Hematopoietic multipotent progenitor cell treated with erythropoietin and hydrocortisone succinate and interleukin-3 and kit ligand, for 17 days (in vitro differentiated cells): ENCODE measurements at regions not wholly inside any gene's neighbourhood (a gene's known extent, or its start where the extent isn't known, plus 50 kb on each side); places are given as distances from the start of the nearest gene placed in this dataset.

Experiments
- DNase-seq: peaks from one replicate; pipeline ENCODE4 v3.0.0-alpha.2; 2015; ENCODE audit warnings: low spot score

DNA sequence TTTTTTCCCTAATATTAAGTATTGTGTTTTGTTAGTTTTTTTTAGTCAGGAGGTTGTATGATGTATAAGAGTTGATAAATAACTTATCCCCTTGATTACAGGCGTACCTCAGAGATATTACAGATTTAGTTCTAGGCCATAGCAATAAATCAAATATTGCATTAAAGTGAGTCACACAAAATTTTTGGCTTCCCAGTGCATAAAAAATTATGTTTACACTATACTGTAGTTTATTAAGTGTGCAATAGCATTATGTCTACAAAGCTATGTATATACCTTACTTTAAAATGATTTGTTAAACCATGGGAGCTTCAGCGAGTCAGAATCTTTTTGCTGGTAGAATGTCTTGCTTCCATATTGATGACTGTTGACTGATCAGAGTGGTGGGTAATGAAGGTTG, 1180.6 kb upstream of the CDH18 start:
- DNase-seq = no peak

GRCh38 chr5:21165344-21165743, 1177.3 kb upstream of the CDH18 start:
- DNase-seq = no peak

GRCh38 chr5:21164425-21164824, 1176.4 kb upstream of the CDH18 start:
- DNase-seq = no peak

DNA sequence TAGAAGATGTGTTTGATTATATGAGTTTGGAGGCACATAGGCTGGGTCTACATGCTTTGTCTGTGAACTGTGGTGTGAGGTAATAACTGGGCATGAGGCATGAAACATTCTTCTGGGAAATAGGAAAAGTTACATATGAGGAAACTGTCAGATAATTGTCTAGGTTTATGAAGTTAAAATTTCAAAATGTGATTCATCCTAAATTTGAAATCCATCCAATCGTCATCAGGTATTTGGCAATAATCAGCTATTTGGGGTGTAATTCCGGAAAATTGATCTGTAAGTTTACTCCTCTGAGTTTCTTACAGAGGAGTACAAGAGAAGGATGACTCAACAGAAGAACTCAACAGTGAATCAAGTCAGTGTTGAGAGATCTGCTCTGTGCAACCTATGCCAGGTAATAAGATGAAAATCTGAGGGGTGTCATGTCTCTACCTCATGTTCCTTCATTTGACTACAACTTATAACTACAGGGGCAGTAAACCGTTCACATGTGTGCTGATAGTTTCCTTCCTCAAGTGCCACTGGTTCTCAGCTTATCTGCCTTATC, 1171.6 kb upstream of the CDH18 start:
- no peak for DNase-seq

DNA sequence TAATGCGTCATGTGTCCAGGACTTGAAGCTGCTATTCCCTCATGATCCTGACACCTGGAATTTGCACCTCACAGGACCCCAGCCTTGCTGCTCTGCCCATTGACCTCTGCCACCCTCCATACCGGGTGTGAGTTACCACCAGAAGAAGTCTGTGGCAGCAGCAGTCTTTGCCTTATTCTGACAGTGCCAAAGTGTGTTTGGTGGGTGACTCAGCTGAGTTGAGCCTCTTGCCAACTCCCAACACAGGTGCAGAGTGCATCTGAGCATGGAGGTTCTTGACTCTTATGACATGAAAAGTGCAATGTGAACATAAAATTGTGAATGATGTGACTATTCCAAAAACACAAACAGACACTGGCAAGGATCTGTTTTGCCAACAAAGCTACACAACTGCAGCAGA, 1166.5 kb upstream of the CDH18 start:
- no peak for DNase-seq

DNA sequence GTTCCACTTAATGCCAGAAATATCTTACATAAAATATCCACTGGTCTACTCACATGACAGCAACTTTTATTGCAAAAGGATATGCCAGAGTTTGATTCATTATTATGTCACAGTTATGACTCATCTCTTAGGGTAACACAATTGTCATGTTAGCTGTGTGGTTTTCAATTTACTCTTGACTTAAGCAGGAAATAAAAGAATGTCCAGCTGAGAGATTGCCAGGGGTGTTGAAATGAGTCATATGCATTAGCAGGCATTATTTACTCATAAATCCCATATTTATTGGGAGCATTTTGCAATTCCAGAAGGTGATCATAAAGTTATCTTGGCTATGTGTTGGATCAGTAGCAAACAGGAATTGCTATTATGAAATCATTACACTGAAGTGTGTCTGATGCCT, 1164.6 kb upstream of the CDH18 start:
- no peak for DNase-seq

GRCh38 chr5:21145376-21145775, 1157.4 kb upstream of the CDH18 start:
- no peak for DNase-seq

GRCh38 chr5:21143686-21144085, 1155.7 kb upstream of the CDH18 start:
- no peak for DNase-seq

DNA sequence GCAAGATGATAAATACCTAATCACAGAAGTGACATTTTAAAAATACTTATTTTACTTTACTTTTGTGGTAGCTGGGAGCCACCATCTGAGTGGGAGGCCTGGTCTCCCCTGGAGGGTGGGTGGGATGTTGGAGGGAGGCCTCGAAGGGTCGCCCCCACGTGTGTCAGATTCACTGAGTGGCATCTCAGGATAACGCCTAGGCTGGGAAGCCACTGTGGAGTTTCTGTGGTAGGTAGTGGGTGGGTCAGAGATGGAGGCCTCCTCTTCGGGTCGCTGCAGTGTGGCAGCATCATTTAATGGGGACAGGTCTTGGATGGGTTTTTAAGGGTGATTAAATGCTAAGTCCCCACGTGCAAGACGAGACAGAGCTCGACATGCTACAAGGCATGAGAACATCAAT, 1154.8 kb upstream of the CDH18 start:
- DNase-seq = no peak

GRCh38 chr5:21140987-21141386, 1153.0 kb upstream of the CDH18 start:
- DNase-seq = no peak

GRCh38 chr5:21126236-21126635, 1138.2 kb upstream of the CDH18 start:
- DNase-seq = no peak

DNA sequence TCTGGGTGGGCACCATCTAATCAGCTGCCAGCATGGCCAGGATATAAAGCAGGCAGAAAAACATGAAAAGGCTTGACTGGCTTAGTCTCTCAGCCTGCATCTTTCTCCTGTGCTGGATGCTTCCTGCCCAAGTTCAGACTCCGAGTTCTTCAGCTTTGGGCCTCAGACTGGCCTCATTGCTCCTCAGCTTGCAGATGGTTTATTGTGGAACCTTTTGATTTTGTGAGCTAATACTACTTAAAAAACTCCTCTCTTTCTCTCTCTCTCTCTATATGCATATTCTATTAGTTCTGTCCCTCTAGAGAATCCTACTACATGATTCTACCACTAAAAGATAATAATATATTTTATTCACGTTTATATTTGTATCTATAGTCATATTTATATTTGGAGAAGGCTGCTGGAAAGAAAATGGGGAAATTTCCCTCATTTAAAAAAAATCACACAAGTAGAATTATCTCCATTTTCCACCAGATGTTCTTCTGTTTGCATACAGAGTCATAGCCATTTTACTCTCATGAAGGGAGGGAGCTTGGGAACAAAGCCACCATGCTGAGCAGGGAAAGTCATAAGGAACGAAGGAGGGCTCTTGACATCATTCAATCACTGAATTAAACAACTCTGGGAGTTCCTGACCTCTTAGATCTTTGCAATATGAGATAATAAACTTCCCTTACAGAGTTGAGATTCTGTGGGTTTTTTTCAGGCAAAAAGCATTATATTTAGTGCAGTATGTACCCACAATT, 1137.4 kb upstream of the CDH18 start:
- DNase-seq = no peak

GRCh38 chr5:21121213-21121612, 1133.2 kb upstream of the CDH18 start:
- DNase-seq = no peak

GRCh38 chr5:21097661-21098060, 1109.7 kb upstream of the CDH18 start:
- no peak for DNase-seq

- no peak for DNase-seq
Observed at GRCh38 chr5:21094619-21095018, 1106.6 kb upstream of the CDH18 start.

DNA sequence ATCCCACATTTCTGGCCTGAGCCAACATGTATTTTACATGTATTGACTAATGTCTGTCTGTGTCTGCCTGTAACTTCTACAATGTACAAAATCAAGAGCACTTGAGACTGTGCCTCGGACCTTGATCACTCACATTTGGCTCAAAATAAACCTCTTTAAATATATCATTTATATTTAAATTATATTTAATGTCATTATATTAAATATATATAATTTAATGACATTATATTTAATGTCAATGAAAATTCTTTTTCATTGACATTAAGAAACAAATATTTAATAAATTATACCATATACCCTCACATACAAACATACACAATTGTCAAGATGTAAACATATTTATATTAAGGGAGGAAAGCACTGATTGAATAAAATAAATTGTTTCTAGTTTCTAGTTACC, 1099.8 kb upstream of the CDH18 start:
- no peak for DNase-seq

DNA sequence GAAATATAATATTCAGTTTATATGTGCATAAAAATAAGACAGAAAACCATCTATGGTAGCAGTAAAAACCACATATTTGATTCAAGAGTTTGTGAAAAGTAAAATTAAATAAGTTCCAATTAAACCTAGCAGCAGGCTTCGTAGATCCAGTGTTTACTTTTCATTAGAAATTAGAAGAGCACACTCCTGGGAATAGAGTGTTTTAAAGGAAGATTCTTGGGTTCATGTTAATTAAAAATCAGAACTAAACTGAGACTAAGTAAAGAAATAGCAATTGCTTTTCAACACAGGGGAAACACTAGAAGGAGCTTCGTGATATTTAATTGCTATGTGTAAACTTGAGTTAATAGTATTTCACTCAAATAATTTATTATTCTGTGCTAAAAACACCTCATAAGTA, 1097.8 kb upstream of the CDH18 start:
- no peak for DNase-seq

GRCh38 chr5:21071986-21072385, 1084.0 kb upstream of the CDH18 start:
- DNase-seq = no peak

DNA sequence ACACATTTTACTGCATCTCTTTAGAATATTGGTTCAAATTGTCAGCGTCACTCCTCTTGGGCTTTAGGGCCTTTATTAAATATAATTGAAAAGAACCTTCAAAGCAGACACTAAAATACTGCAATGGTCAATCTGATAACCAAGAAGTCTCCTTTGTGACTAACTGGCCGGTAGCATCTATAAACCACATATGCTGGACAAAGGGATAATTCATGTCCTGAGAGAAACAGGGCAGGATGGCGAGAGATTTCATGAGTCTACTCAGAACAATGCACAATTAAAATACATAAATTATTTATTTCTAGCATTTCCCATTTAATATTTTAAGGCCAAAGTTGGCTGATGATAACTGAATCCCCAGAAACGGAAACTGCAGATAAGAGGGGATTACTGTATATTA, 1083.4 kb upstream of the CDH18 start:
- no peak for DNase-seq

DNA sequence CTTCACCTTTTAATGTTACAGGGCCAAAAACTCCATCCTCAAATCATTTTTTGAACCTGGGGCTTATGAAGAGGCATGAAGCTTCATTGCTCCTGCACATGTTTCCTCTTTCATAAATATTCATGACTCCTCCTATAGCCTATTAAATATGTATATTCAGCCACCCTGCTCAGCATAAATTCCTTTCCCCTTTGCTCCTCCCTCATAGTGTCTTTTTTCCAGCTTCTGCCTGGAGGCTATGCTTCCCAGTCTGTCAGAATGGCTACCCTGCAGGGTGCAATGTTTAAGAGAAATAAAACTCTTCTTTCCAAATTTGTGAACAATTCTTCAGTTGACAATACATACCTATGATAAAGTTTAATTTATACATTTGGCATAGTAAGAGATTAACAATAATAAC, 1082.9 kb upstream of the CDH18 start:
- no peak for DNase-seq

- DNase-seq = no peak
Observed at GRCh38 chr5:21067724-21068123, 1079.7 kb upstream of the CDH18 start.

- no peak for DNase-seq
Observed at GRCh38 chr5:21063146-21063545, 1075.1 kb upstream of the CDH18 start.

DNA sequence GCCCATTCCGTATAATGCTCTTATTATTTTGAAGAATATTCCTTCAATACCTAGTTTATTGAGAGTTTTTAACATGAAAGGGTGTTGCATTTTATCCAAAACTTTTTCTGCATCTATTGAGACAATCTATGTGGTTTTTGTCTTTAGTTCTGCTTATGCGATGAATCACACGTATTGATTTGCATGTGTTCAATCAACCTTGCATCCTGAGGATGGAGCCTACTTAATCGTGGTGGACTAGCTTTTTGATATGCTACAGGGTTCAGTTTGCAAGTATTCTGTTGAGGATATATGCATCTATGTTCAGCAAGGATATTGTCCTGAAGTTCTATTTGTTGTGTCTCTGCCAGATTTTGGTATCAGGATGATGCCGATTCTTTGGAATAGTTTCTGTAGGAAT, 1070.3 kb upstream of the CDH18 start:
- DNase-seq = no peak

GRCh38 chr5:21051945-21052344, 1063.9 kb upstream of the CDH18 start:
- DNase-seq = no peak
